ENCODE measurements at regions not wholly inside any gene's neighbourhood (a gene's known extent, or its start where the extent isn't known, plus 50 kb on each side); places are given as distances from the start of the nearest gene placed in this dataset.

GRCh38 chr2:187208199-187208785, 239.8 kb downstream of the CALCRL start:
- TF ChIP-seq SREBF2 (IDR thresholded peaks at IDR 0.05; ENCODE audit: low read length) (no peak), CEBPB (IDR thresholded peaks at IDR 0.05; ENCODE audit: borderline replicate concordance in 1 of 2, low read depth in 2 of 2, low read length in 2 of 2) (no peak), CTCF (IDR thresholded peaks at IDR 0.05 in 2 of 3, conservative IDR thresholded peaks at IDR 0.05 in 1 of 3; ENCODE audit: control insufficient read depth in 2 of 3, extremely low read depth in 1 of 3, insufficient read depth in 1 of 3, low read depth in 3 of 3, low read length in 3 of 3) (no peak)

Data from GM12878 (cell line).